ENCODE measurements at regions not wholly inside any gene's neighbourhood (a gene's known extent, or its start where the extent isn't known, plus 50 kb on each side); places are given as distances from the start of the nearest gene placed in this dataset.

DNA sequence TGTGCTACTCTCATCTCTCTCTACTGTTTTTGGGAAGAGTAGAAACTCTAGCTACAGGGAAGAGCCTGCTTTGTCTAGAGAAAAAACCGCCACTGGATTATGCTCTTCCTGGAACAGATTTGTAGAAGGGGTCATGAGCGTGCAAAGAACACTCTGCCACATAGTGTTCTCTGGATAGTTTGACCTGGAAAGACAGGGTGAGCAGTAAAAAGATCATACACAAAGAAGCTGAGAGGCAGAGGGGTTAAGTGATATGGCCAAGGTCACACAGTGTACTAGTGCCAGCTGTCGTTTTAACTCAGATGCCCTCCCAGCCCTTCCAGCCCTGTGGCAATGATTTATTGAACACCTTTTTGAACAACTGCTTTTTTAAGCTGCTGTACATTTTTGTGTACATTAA lies 182.2 kb downstream of the NNT start:
- ChIA-PET CTCF (no interaction called here), POLR2A (no interaction called here), RAD21 (ENCODE audit: low non-redundant PET in 1 of 2, low total read pairs in 2 of 2, uncharacterized antibody in 2 of 2, unreplicated experiment in 2 of 2) (no interaction called here)
- DNase-seq (ENCODE audit: low read depth, low spot score), result no peak
- Histone ChIP-seq H3K9ac (ENCODE audit: low read length) (no peak overlapping the region), H3K4me1 (ENCODE audit: control insufficient read depth in 1 of 2, insufficient read depth in 2 of 2, low read length in 2 of 2) (no peaks in the 10 kb centered on the region), H3K79me2 (ENCODE audit: insufficient read depth, low read length) (no peaks in the 10 kb centered on the region), H3K27me3 (ENCODE audit: insufficient read depth, low read length) (no peaks in the 10 kb centered on the region), H3K27ac (ENCODE audit: low read depth, low read length) (no peak overlapping the region), H3K4me3 (replicated peaks in 1 of 2; ENCODE audit: low read depth in 1 of 2, low read length in 2 of 2) (no peak overlapping the region), H3K36me3 (ENCODE audit: control insufficient read depth in 1 of 2, insufficient read depth in 2 of 2, low read length in 2 of 2) (no peaks in the 10 kb centered on the region), H2AFZ (ENCODE audit: low read depth, low read length, poor library complexity, severe bottlenecking) (no peak overlapping the region), H3K9me3 (ENCODE audit: control insufficient read depth in 1 of 2, insufficient read depth in 1 of 2, low read depth in 1 of 2, low read length in 2 of 2) (no peaks in the 10 kb centered on the region), H3K9me2 (ENCODE audit: insufficient read depth) (no peaks in the 10 kb centered on the region), H3K4me2 (ENCODE audit: low read length) (no peak overlapping the region), H4K20me1 (ENCODE audit: insufficient read depth) (no peaks in the 10 kb centered on the region)
- intact Hi-C loops (cut with micrococcal nuclease), result no loop called here
- no peak for ATAC-seq
- no TSS peak for BruUV-seq (replicated peaks)
- TF ChIP-seq SP1 (IDR thresholded peaks at IDR 0.05; ENCODE audit: low read depth), result no peak
- no peak for TF ChIP-seq ELF1 (IDR thresholded peaks at IDR 0.05; ENCODE audit: borderline replicate concordance, low read depth)
- TF ChIP-seq RAD21 (IDR thresholded peaks at IDR 0.05; ENCODE audit: low read depth), result no peak
- TF ChIP-seq CBX3 (IDR thresholded peaks at IDR 0.05; ENCODE audit: low read depth), result no peak
- TF ChIP-seq EZH2 (IDR thresholded peaks at IDR 0.05), result no peak
- no peak for TF ChIP-seq CEBPB (IDR thresholded peaks at IDR 0.05; ENCODE audit: low read depth)
- no peak for TF ChIP-seq JUND (IDR thresholded peaks at IDR 0.05)
- TF ChIP-seq, protein P1, sequence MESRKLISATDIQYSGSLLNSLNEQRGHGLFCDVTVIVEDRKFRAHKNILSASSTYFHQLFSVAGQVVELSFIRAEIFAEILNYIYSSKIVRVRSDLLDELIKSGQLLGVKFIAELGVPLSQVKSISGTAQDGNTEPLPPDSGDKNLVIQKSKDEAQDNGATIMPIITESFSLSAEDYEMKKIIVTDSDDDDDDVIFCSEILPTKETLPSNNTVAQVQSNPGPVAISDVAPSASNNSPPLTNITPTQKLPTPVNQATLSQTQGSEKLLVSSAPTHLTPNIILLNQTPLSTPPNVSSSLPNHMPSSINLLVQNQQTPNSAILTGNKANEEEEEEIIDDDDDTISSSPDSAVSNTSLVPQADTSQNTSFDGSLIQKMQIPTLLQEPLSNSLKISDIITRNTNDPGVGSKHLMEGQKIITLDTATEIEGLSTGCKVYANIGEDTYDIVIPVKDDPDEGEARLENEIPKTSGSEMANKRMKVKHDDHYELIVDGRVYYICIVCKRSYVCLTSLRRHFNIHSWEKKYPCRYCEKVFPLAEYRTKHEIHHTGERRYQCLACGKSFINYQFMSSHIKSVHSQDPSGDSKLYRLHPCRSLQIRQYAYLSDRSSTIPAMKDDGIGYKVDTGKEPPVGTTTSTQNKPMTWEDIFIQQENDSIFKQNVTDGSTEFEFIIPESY (IDR thresholded peaks at IDR 0.05; ENCODE audit: extremely low read depth, insufficient replicate concordance, low read length), result no peak
- TF ChIP-seq SIN3A (IDR thresholded peaks at IDR 0.05; ENCODE audit: low read depth), result no peak
- TF ChIP-seq FOSL1 (IDR thresholded peaks at IDR 0.05; ENCODE audit: low read depth), result no peak
- no peak for TF ChIP-seq EZH2phosphoT487 (IDR thresholded peaks at IDR 0.05; ENCODE audit: borderline replicate concordance)
- TF ChIP-seq POLR2AphosphoS5 (IDR thresholded peaks at IDR 0.05; ENCODE audit: low read depth, low read length), result no peak
- no peak for TF ChIP-seq ZFX (IDR thresholded peaks at IDR 0.05)
- no peak for TF ChIP-seq EGR1 (IDR thresholded peaks at IDR 0.05; ENCODE audit: low read depth)
- TF ChIP-seq SRF (IDR thresholded peaks at IDR 0.05; ENCODE audit: low read depth), result no peak
- TF ChIP-seq ZNF274 (IDR thresholded peaks at IDR 0.05; ENCODE audit: low read depth, low read length), result no peak
- no peak for TF ChIP-seq REST (IDR thresholded peaks at IDR 0.05; ENCODE audit: low read depth)
- TF ChIP-seq ATF3 (IDR thresholded peaks at IDR 0.05), result no peak
